HCT116 (cell line): ENCODE measurements at regions not wholly inside any gene's neighbourhood (a gene's known extent, or its start where the extent isn't known, plus 50 kb on each side); places are given as distances from the start of the nearest gene placed in this dataset.

Source experiments
- CTCF ChIP-seq, 3 experiments: fragments of 200-600 bp in 1 of 3; sonication (generic) in 1 of 3; IDR thresholded peaks in 2 of 3; conservative IDR thresholded peaks in 1 of 3; 2 replicates each; pipeline ENCODE4 v1.5.1; 2012 to 2017; ENCODE audit warnings: low read depth in 2 of 3, low read length in 2 of 3, antibody characterized with exemption in 1 of 3, borderline replicate concordance in 1 of 3, control low read depth in 1 of 3, mild to moderate bottlenecking in 1 of 3, mixed read lengths in 1 of 3, mixed run types in 1 of 3, moderate library complexity in 1 of 3; ENCODE audit not compliant: insufficient read depth in 1 of 3
- EGR1 ChIP-seq: IDR thresholded peaks from 2 replicates; pipeline ENCODE4 v1.6.1; 2012; ENCODE audit warnings: low read depth
- POLR2A ChIP-seq: IDR thresholded peaks from 2 replicates; pipeline ENCODE4 v1.7.0; 2011; ENCODE audit warnings: borderline replicate concordance; ENCODE audit not compliant: insufficient read depth, insufficient read length; ENCODE audit errors: extremely low read depth
- POLR2AphosphoS5 ChIP-seq: IDR thresholded peaks from 2 replicates; pipeline ENCODE4 v1.6.1; 2011; ENCODE audit warnings: mild to moderate bottlenecking, low read depth, low read length, moderate library complexity
- RAD21 ChIP-seq: IDR thresholded peaks from 2 replicates; pipeline ENCODE4 v1.6.1; 2012; ENCODE audit warnings: low read depth, mild to moderate bottlenecking
- YY1 ChIP-seq: IDR thresholded peaks from 2 replicates; pipeline ENCODE4 v1.6.1; 2011; ENCODE audit warnings: low read length, low read depth, moderate library complexity, mild to moderate bottlenecking; ENCODE audit not compliant: insufficient replicate concordance; ENCODE audit errors: extremely low read depth

- TF ChIP-seq POLR2A (no peak), CTCF (IDR thresholded peaks at IDR 0.05 in 2 of 3, conservative IDR thresholded peaks at IDR 0.05 in 1 of 3; ENCODE audit: borderline replicate concordance in 1 of 3, insufficient read depth in 1 of 3, low read depth in 2 of 3, low read length in 2 of 3) (no peak), POLR2AphosphoS5 (no peak), EGR1 (no peak), YY1 (no peak), RAD21 (no peak)
Measured at GRCh38 chr4:154019811-154020210, 230.9 kb upstream of the SFRP2 start.
